ENCODE measurements at regions not wholly inside any gene's neighbourhood (a gene's known extent, or its start where the extent isn't known, plus 50 kb on each side); places are given as distances from the start of the nearest gene placed in this dataset.

- Histone ChIP-seq H3K36me3 (ENCODE audit: insufficient read depth, low read length) (no peaks in the 10 kb centered on the region), H3K4me1 (ENCODE audit: insufficient read depth, low read length) (no peaks in the 10 kb centered on the region), H3K79me2 (ENCODE audit: insufficient read depth, low read length) (no peaks in the 10 kb centered on the region), H3K4me2 (ENCODE audit: insufficient read depth, low read length) (no peak overlapping the region), H2AFZ (ENCODE audit: low read depth, low read length) (no peak overlapping the region), H3K27ac (ENCODE audit: low read length) (no peak overlapping the region), H3K27me3 (ENCODE audit: insufficient read depth, low read length, poor library complexity) (no peaks in the 10 kb centered on the region), H3K9me3 (ENCODE audit: insufficient read depth, low read length, severe bottlenecking) (no peaks in the 10 kb centered on the region), H4K20me1 (ENCODE audit: insufficient read depth, low read length) (no peaks in the 10 kb centered on the region), H3K9ac (ENCODE audit: low read depth, low read length) (no peak overlapping the region), H3K4me3 (ENCODE audit: low read depth in 1 of 2, low read length in 2 of 2) (no peak overlapping the region)
- ATAC-seq (ENCODE audit: insufficient read depth, low read depth): no peak
- TF ChIP-seq EZH2 (IDR thresholded peaks at IDR 0.05; ENCODE audit: borderline replicate concordance, low read depth, low read length, severe bottlenecking) (no peak), CTCF (IDR thresholded peaks at IDR 0.05; ENCODE audit: borderline replicate concordance, extremely low read depth, low read length, poor library complexity, severe bottlenecking) (peak; percentile 61)
- no peak for DNase-seq
Observed at GRCh38 chr11:29432719-29433325, 584.0 kb downstream of the KCNA4 start.

GRCh38 chr11:29405305-29405704 lies 611.5 kb downstream of the KCNA4 start:
- no peak overlapping the region for H3K4me2 ChIP-seq (ENCODE audit: insufficient read depth, low read length)
- H4K20me1 ChIP-seq (ENCODE audit: insufficient read depth, low read length): no peaks in the 10 kb centered on the region
- no peak overlapping the region for H3K9ac ChIP-seq (ENCODE audit: low read depth, low read length)
- H3K4me3 ChIP-seq (ENCODE audit: low read depth in 1 of 2, low read length in 2 of 2): no peak overlapping the region
- TF ChIP-seq CTCF (IDR thresholded peaks at IDR 0.05; ENCODE audit: borderline replicate concordance, extremely low read depth, low read length, poor library complexity, severe bottlenecking): no peak
- TF ChIP-seq EZH2 (IDR thresholded peaks at IDR 0.05; ENCODE audit: borderline replicate concordance, low read depth, low read length, severe bottlenecking): no peak
- no peaks in the 10 kb centered on the region for H3K9me3 ChIP-seq (ENCODE audit: insufficient read depth, low read length, severe bottlenecking)
- no peak overlapping the region for H3K27ac ChIP-seq (ENCODE audit: low read length)
- H3K36me3 ChIP-seq (ENCODE audit: insufficient read depth, low read length): no peaks in the 10 kb centered on the region
- ATAC-seq (ENCODE audit: insufficient read depth, low read depth) (no peak), DNase-seq (no peak)
- no peak overlapping the region for H2AFZ ChIP-seq (ENCODE audit: low read depth, low read length)
- no peaks in the 10 kb centered on the region for H3K27me3 ChIP-seq (ENCODE audit: insufficient read depth, low read length, poor library complexity)
- H3K4me1 ChIP-seq (ENCODE audit: insufficient read depth, low read length): no peaks in the 10 kb centered on the region
- no peaks in the 10 kb centered on the region for H3K79me2 ChIP-seq (ENCODE audit: insufficient read depth, low read length)

GRCh38 chr11:29395555-29396072 lies 621.2 kb downstream of the KCNA4 start:
- Histone ChIP-seq H3K36me3 (ENCODE audit: insufficient read depth, low read length) (no peaks in the 10 kb centered on the region), H3K4me2 (ENCODE audit: insufficient read depth, low read length) (no peak overlapping the region), H3K4me1 (ENCODE audit: insufficient read depth, low read length) (no peaks in the 10 kb centered on the region), H3K4me3 (ENCODE audit: low read depth in 1 of 2, low read length in 2 of 2) (no peak overlapping the region), H3K79me2 (ENCODE audit: insufficient read depth, low read length) (no peaks in the 10 kb centered on the region), H3K27me3 (ENCODE audit: insufficient read depth, low read length, poor library complexity) (no peaks in the 10 kb centered on the region), H3K27ac (ENCODE audit: low read length) (no peak overlapping the region), H4K20me1 (ENCODE audit: insufficient read depth, low read length) (no peaks in the 10 kb centered on the region), H3K9me3 (ENCODE audit: insufficient read depth, low read length, severe bottlenecking) (no peaks in the 10 kb centered on the region), H3K9ac (ENCODE audit: low read depth, low read length) (no peak overlapping the region), H2AFZ (ENCODE audit: low read depth, low read length) (no peak overlapping the region)
- DNase-seq (no peak), ATAC-seq (ENCODE audit: insufficient read depth, low read depth) (no peak)
- TF ChIP-seq CTCF (IDR thresholded peaks at IDR 0.05; ENCODE audit: borderline replicate concordance, extremely low read depth, low read length, poor library complexity, severe bottlenecking) (no peak), EZH2 (IDR thresholded peaks at IDR 0.05; ENCODE audit: borderline replicate concordance, low read depth, low read length, severe bottlenecking) (no peak)

Measured in DND-41 (cell line).